GM13976 (cell line): ENCODE measurements at regions not wholly inside any gene's neighbourhood (a gene's known extent, or its start where the extent isn't known, plus 50 kb on each side); places are given as distances from the start of the nearest gene placed in this dataset.

Experiments
- DNase-seq: peaks from one replicate; pipeline ENCODE4 v3.0.0; 2012; ENCODE audit warnings: low spot score
- CTCF ChIP-seq: IDR thresholded peaks from 2 replicates; pipeline ENCODE4 v1.5.1; 2012; ENCODE audit warnings: borderline replicate concordance, mild to moderate bottlenecking; ENCODE audit not compliant: insufficient read depth; ENCODE audit errors: extremely low read depth, missing control alignments, control extremely low read depth
- in situ Hi-C: fragments of 300-500 bp; cut with MboI; formaldehyde crosslinking; loops from one replicate; pipeline ENCODE4 v1.12.0; 2022; ENCODE audit warnings: low sequenced_read_pairs, mixed read lengths, inconsistent platforms; ENCODE audit not compliant: unreplicated experiment

- in situ Hi-C loops, result no loop called here
- no peak for DNase-seq
- TF ChIP-seq CTCF, result no peak
Measured at GRCh38 chr10:3516234-3516922, 268.6 kb downstream of the KLF6 start.

- in situ Hi-C loops, result no loop called here
- TF ChIP-seq CTCF, result no peak
- DNase-seq, result no peak
Measured at GRCh38 chr10:3514691-3515090, 270.3 kb downstream of the KLF6 start.

GRCh38 chr10:3512263-3512662 is 272.7 kb downstream of the KLF6 start:
- in situ Hi-C loops, result no loop called here
- no peak for DNase-seq
- TF ChIP-seq CTCF, result no peak

- TF ChIP-seq CTCF, result no peak
- in situ Hi-C loops, result no loop called here
- DNase-seq, result no peak
Measured at GRCh38 chr10:3511483-3511882, 273.5 kb downstream of the KLF6 start.

GRCh38 chr10:3510741-3511140 is 274.3 kb downstream of the KLF6 start:
- no peak for TF ChIP-seq CTCF
- no peak for DNase-seq
- in situ Hi-C loops, result no loop called here

- no peak for TF ChIP-seq CTCF
- no peak for DNase-seq
- in situ Hi-C loops, result no loop called here
Measured at GRCh38 chr10:3509355-3509754, 275.7 kb downstream of the KLF6 start.
